Peyer's patch (tissue), 4 donors: ENCODE measurements at regions not wholly inside any gene's neighbourhood (a gene's known extent, or its start where the extent isn't known, plus 50 kb on each side); places are given as distances from the start of the nearest gene placed in this dataset.
"Not testable (repeated sequence)": the region's sequence is repeated elsewhere in the genome, so short reads cannot be mapped to it uniquely, and the experiment has no call there.

Source experiments
- DNase-seq, 3 donors: peaks; one replicate each; pipeline ENCODE4 v3.0.0-alpha.2; 2017 to 2019
- H3K27ac ChIP-seq, 4 donors: fragments of 200-600 bp; sonication (generic); one replicate each; pipeline ENCODE4 v1.5.1; 2016 to 2019
- H3K27me3 ChIP-seq, 2 donors: fragments of 200-600 bp; sonication (generic); one replicate each; pipeline ENCODE4 v1.5.1; 2019
- H3K36me3 ChIP-seq, 3 donors: fragments of 200-600 bp; sonication (generic); one replicate each; pipeline ENCODE4 v1.5.1; 2016 to 2019
- H3K4me1 ChIP-seq, 4 donors: fragments of 200-600 bp; sonication (generic); one replicate each; pipeline ENCODE4 v1.5.1; 2016 to 2019
- H3K4me3 ChIP-seq, 4 donors: fragments of 200-600 bp; sonication (generic); 1 replicate in 3 of 4; 2 replicates in 1 of 4; pipeline ENCODE4 v1.5.1; 2016 to 2019; ENCODE audit warnings: mild to moderate bottlenecking in 1 of 4
- H3K9me3 ChIP-seq, 4 donors: fragments of 200-600 bp; sonication (generic); one replicate each; pipeline ENCODE4 v1.5.1; 2016 to 2019; ENCODE audit warnings: mild to moderate bottlenecking in 1 of 4
- POLR2A ChIP-seq, 2 donors: fragments of 450-650 bp; IDR thresholded peaks; one replicate each; pipeline ENCODE4 v1.5.1; 2017; ENCODE audit warnings: antibody characterized with exemption in 2 of 2, mild to moderate bottlenecking in 2 of 2, moderate library complexity in 2 of 2
- TF ChIP-seq, protein P1 (sequence below), 6 experiments: fragments of 450-650 bp in 4 of 6; fragments of 200-600 bp in 2 of 6; sonication (generic) in 1 of 6; IDR thresholded peaks; one replicate each; pipeline ENCODE4 v1.5.1; 2017 to 2019; ENCODE audit warnings: antibody characterized with exemption in 6 of 6, mild to moderate bottlenecking in 3 of 6, moderate library complexity in 1 of 6

DNA sequence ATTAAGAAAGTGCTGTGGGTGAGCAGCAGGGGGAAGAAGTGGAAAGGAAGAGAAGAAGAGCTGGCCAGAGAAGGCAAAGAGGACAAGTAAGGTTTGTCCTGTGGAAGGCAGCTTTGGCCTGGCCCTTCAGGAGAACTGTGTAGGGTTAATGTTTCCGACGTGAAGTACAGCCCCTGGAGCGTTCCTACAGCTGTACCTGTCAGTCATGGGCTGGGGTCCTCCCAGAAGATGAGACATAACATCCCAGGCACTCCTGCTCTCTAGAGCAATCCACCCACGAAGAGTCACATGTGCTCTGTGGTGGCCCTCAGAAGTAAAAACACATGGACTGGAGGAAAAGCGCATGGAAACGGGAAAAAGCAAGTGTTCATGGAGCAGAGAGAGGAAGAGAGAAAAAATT is 237.4 kb downstream of the CAAP1 start:
- Histone ChIP-seq H3K36me3 (no peaks in the 10 kb centered on the region), H3K4me3 (no peak overlapping the region), H3K4me1 (no peaks in the 10 kb centered on the region), H3K27ac (no peak overlapping the region), H3K9me3 (no peaks in the 10 kb centered on the region), H3K27me3 (no peaks in the 10 kb centered on the region)
- no peak for DNase-seq
- TF ChIP-seq, protein P1, sequence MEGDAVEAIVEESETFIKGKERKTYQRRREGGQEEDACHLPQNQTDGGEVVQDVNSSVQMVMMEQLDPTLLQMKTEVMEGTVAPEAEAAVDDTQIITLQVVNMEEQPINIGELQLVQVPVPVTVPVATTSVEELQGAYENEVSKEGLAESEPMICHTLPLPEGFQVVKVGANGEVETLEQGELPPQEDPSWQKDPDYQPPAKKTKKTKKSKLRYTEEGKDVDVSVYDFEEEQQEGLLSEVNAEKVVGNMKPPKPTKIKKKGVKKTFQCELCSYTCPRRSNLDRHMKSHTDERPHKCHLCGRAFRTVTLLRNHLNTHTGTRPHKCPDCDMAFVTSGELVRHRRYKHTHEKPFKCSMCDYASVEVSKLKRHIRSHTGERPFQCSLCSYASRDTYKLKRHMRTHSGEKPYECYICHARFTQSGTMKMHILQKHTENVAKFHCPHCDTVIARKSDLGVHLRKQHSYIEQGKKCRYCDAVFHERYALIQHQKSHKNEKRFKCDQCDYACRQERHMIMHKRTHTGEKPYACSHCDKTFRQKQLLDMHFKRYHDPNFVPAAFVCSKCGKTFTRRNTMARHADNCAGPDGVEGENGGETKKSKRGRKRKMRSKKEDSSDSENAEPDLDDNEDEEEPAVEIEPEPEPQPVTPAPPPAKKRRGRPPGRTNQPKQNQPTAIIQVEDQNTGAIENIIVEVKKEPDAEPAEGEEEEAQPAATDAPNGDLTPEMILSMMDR (IDR thresholded peaks at IDR 0.05), result no peak
- no peak for TF ChIP-seq POLR2A (IDR thresholded peaks at IDR 0.05)

DNA sequence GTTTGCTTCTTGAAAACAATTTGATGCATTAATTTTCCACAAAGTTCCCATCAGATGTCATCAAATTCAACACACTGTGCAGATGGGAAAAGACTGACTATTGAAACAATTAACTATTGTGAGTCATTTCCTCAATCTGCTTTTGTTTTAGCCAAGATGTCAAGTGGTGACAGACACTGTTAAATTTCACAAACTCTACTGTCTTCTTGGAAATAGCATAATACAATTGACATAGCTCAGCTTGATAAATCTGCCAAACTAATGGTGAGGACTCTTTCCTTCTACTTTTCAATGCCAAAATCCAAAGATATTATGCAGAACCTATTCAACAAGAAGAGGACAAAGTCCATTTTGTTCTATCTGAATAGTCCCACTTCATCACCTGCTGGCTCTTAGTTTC is 242.3 kb downstream of the CAAP1 start:
- Histone ChIP-seq H3K27ac (no peak overlapping the region), H3K27me3 (no peaks in the 10 kb centered on the region), H3K4me1 (no peaks in the 10 kb centered on the region), H3K4me3 (no peak overlapping the region), H3K36me3 (no peaks in the 10 kb centered on the region), H3K9me3 (no peaks in the 10 kb centered on the region)
- TF ChIP-seq POLR2A (IDR thresholded peaks at IDR 0.05), result no peak
- TF ChIP-seq, protein P1 (IDR thresholded peaks at IDR 0.05), result no peak
- DNase-seq, result no peak

DNA sequence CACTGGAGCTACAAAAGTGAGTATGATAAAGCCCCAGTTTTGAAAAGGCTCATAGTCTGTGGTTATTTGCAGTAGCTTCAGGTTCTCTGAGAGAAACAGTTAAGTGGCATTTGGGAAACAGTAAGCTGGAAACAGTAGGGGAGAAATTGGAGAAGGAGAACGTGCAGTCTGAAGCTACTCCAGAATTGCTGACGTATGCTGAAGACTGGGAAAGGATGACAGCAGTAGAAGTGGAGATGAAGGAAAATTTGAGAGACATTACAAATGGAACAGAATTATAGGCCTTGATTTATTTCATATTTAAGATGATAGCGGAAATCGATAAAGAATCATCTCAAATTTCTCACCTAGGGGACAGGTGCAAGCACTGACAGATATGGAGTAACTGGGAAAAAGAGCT is 248.8 kb downstream of the CAAP1 start:
- Histone ChIP-seq H3K4me1 (no peaks in the 10 kb centered on the region), H3K9me3 (no peaks in the 10 kb centered on the region), H3K4me3 (no peak overlapping the region), H3K27ac (no peak overlapping the region), H3K27me3 (no peaks in the 10 kb centered on the region), H3K36me3 (no peaks in the 10 kb centered on the region)
- TF ChIP-seq, protein P1 (IDR thresholded peaks at IDR 0.05), result no peak
- no peak for TF ChIP-seq POLR2A (IDR thresholded peaks at IDR 0.05)
- no peak for DNase-seq

DNA sequence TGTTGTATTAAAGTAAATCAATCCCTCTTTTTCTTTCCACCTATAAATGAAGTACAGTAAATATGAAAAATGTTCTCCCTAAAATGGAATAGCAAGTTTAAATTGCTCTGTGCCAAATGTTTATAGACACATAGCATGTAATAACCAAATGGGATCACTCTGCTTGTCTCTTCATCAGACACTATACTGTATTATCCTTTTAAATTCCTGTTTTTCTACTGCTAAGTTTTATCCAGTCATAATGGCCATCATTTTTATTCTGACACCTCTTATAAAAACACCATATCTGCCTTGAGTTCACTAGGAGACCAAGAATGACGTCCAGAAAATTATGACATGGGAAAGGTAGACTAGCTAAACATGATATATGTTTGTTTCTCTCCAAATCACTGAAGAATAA is 252.8 kb downstream of the CAAP1 start:
- no peaks in the 10 kb centered on the region for H3K27me3 ChIP-seq
- DNase-seq, result no peak
- no peak overlapping the region for H3K4me3 ChIP-seq
- no peaks in the 10 kb centered on the region for H3K36me3 ChIP-seq
- H3K4me1 ChIP-seq, result no peaks in the 10 kb centered on the region
- no peak for TF ChIP-seq POLR2A (IDR thresholded peaks at IDR 0.05)
- TF ChIP-seq, protein P1 (IDR thresholded peaks at IDR 0.05), result no peak
- H3K27ac ChIP-seq, result no peak overlapping the region
- H3K9me3 ChIP-seq, result no peaks in the 10 kb centered on the region

DNA sequence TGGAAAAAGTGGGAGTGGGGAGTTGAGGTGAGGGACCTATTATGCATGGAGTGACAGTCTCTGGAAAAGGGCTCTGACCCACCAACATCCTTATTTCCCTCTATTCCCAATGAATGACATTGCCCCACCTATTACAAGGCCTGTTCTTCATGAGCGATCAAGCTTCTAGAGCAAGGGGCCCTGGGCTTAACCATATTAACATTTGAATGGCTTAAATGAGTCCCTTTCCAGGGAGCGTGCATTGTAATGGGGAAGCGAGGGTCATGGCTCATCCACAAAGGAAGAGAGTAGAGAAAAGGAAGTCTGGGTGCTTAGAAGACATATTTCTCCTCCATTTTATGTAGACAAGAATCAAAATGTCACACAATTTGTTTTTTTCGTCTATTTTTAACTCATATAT is 255.5 kb downstream of the CAAP1 start:
- Histone ChIP-seq H3K27ac (no peak overlapping the region), H3K36me3 (no peaks in the 10 kb centered on the region), H3K4me3 (no peak overlapping the region), H3K4me1 (no peaks in the 10 kb centered on the region), H3K9me3 (no peaks in the 10 kb centered on the region), H3K27me3 (no peaks in the 10 kb centered on the region)
- DNase-seq, result no peak
- TF ChIP-seq POLR2A (IDR thresholded peaks at IDR 0.05), result no peak

DNA sequence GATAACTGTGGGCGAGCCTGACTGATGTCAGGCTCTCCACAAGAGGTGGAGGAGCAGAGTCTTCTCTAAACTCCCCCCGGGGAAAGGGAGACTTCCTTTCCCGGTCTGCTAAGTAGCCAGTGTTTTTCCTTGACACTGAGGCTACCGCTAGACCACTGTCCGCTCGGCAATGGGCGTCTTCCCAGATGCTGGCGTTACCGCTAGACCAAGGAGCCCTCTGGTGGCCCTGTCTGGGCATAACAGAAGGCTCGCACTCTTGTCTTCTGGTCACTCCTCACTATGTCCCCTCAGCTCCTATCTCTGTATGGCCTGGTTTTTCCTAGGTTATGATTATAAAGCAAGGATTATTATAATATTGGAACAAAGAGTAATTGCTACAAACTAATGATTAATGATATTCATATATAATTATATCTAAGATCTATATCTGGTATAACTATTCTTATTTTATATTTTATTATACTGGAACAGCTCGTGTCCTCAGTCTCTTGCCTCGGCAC is 278.7 kb downstream of the CAAP1 start:
- TF ChIP-seq, protein P1 (IDR thresholded peaks at IDR 0.05), result peak in 3 of 6 experiments; percentile 10 to 23 (median 10)
- not testable (repeated sequence) for H3K27me3 ChIP-seq, H3K36me3 ChIP-seq, H3K4me3 ChIP-seq, H3K27ac ChIP-seq, H3K4me1 ChIP-seq, DNase-seq, H3K9me3 ChIP-seq
